CMK (cell line): ENCODE measurements at regions not wholly inside any gene's neighbourhood (a gene's known extent, or its start where the extent isn't known, plus 50 kb on each side); places are given as distances from the start of the nearest gene placed in this dataset.

Source experiments
- DNase-seq: peaks from one replicate; pipeline ENCODE4 v3.0.0-alpha.2; 2010; ENCODE audit warnings: low read depth

GRCh38 chr10:10368951-10369576 is 648.6 kb upstream of the CELF2 start:
- DNase-seq: no peak

GRCh38 chr10:10385831-10386230 is 631.8 kb upstream of the CELF2 start:
- DNase-seq: no peak

DNA sequence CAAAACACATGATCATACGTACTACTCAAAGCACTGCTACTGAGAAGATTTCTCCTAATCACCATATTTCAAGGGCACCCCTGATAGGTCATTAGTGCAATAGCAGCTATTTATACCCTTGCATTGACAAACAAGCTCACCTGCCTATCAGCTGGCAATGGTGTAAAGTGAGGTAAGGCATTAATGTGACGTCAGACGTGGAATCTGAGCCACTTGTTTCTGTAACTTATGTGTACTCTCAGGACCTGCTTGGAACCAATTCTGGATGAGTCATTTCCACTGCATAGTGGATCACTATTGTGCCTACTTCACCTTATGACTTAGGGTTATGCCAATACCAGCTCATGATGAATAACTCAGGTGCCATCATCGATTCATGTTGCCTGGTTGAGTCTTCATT is 628.5 kb upstream of the CELF2 start:
- no peak for DNase-seq

GRCh38 chr10:10392511-10392910 is 625.2 kb upstream of the CELF2 start:
- no peak for DNase-seq

- DNase-seq: no peak
These were observed 622.6 kb upstream of the CELF2 start for GRCh38 chr10:10394933-10395658.

- no peak for DNase-seq
These were observed 621.1 kb upstream of the CELF2 start for GRCh38 chr10:10396601-10397000.

GRCh38 chr10:10397906-10398305 is 619.8 kb upstream of the CELF2 start:
- DNase-seq: no peak

DNA sequence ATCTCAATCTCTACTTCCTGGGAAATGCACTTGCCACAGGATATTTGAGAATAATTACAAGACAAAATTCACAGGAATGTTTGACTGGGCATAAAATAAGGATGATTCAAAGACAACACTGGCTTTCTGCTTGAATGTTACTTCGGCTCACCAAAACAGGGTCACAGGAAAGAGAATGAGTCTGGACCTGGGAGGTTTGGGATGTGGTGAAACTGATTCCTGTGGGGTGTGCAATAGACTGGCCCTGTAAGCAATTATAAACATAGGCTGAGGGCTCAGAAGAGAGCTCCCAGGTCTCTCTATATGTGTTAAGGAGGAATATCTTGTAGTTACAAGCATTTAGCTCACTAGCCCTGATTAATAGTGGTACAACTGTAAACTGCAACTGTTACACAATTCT is 613.9 kb upstream of the CELF2 start:
- no peak for DNase-seq

- no peak for DNase-seq
These were observed 600.0 kb upstream of the CELF2 start for GRCh38 chr10:10417671-10418070.

GRCh38 chr10:10418387-10418786 is 599.3 kb upstream of the CELF2 start:
- DNase-seq: no peak

- DNase-seq: no peak
These were observed 596.6 kb upstream of the CELF2 start for GRCh38 chr10:10421071-10421470.

DNA sequence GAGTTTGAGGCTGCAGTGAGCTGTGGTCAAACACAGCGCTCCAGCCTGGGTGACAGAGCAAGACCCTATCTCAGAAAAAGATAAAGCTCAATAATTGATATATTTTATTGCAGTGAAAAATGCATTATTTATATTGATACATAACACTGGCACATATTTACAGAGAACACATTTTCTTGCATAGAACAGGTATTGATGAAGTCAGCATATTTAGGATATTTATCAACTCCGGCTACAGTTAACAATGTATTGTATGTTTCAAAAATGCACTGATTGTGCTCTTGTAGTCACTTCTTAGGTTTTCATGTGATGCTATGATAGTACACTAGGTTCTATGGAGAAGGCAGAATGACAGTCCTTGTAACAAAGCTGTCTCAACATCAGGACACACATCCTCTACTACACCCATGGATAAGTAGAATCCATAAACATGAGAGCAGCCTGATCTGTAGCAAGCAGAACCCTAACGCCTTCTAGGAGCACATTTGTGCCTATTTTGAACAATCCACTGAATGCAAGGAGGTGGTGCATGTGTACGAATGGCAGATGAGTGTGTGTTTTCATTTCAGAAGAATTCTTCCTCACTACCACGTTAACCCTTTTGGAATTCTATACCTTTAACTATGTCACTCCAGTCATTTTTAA is 586.1 kb upstream of the CELF2 start:
- no peak for DNase-seq

GRCh38 chr10:10432296-10433035 is 585.2 kb upstream of the CELF2 start:
- DNase-seq: no peak

DNA sequence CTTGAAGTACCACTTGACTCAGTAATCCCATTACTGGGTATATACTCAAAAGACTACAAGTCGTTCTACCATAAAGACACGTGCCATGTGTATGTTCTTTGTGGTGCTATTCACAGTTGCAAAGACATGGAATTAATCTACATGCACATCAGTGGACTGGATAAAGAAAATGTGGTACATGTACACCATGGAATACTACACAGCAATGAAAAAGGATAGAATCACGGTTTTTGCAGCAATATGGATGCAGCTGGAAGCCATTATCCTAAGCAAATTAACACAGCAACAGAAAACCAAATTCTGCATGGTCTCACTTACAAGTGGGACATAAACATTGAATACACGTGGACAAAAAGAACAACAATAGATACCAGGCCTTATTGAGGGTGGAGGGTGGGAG is 583.4 kb upstream of the CELF2 start:
- DNase-seq: no peak

- no peak for DNase-seq
These were observed 579.8 kb upstream of the CELF2 start for GRCh38 chr10:10437886-10438285.

- DNase-seq: no peak
These were observed 579.2 kb upstream of the CELF2 start for GRCh38 chr10:10438335-10439100.

DNA sequence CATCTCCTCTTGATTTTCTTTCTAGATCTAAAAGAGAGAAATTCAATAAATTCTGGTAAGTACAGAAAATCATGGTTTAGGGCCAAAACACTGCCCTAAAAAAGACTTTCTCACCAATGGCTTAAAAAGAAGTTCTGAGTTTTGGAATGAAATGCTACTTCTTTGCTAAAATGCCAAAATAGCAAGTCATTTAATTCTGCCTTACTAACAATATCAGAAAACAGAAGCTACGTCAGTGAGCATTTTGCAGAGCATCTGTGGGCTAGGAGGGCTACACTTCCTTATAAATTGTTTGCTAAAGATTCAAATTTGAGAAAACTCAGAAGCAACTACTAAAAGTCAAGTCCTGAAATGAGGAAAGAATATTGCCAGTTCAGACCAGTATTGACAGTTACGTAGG is 560.8 kb upstream of the CELF2 start:
- no peak for DNase-seq

- no peak for DNase-seq
These were observed 557.2 kb upstream of the CELF2 start for GRCh38 chr10:10460451-10460850.

DNA sequence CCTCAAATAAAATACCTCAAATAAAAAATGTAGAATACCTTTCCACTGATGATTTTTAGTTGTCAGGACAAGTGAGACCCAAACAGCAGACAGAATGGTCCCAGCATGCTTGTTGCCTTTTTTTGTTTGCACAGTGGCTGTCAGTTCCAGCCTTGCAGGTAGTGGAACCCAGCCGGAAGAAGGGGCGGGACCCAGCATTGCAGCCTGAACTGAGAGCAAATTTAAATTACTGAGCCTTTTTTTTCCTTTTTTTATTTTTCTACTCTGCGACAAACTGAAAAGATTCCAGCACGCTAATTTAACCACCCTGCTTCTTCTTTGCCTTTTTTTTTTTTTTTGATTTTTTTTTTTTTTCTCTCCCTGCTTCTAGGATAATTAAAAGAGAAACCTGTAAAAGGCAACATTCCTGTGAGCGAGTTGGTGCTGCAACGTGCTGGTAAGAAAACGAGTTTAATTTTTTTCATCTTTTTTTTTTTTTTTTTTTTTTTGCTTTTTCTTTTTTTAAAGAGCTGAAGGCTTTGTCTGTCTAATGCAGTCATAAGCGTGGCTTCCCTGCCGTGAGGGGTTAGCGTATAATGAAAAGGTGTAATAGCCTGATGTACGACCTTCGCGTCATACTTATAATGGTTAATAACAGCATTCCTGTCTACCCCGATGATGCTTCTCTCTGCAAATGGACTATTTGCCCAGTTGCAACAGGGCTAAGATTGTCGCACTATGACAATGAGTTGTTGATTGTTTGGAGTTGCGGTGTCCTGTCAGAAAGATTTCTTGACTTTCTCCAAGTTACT is 555.3 kb upstream of the CELF2 start:
- DNase-seq: no peak

DNA sequence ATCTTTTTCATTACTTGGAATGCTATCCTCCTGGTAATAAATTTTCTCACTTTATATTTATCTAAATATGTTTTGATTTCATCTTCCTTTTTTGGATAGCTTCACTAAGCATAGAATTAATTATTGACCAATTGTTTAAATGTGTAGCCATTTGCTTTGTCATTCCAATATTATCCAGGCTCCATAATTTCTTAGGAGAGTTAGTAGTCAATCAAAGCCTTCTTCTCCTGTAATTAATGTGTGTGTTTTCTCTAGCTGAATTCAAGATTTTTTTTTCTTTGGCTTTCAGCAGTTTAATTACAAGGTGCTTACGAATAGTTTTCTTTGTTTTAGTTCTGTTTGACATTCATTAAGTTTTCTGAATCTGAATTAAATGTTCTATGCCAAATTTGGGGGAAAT is 545.9 kb upstream of the CELF2 start:
- no peak for DNase-seq

- DNase-seq: no peak
These were observed 541.9 kb upstream of the CELF2 start for GRCh38 chr10:10475812-10476211.
